ENCODE measurements at regions not wholly inside any gene's neighbourhood (a gene's known extent, or its start where the extent isn't known, plus 50 kb on each side); places are given as distances from the start of the nearest gene placed in this dataset.

DNA sequence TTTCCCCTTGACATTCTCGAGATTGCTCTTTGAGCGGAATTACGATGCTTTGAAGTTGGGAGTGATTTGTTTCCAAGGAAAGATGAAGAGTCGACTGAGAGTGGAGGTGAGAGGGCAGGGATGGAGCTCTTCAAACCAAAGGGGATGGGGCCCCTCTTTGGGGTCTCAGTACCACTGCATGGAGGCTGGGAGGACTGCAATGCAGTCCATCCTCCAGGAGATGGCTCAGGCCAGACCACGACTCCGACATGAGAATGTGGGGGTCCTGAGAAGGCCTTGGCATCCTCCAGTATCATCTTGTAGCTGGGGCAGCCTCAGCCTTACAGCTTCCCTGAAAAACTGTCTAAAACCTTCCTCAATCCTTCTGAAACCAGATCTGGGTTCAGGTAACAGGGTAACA, 51.1 kb upstream of the CDKN2AIPNL start:
- ATAC-seq (no peak), DNase-seq (ENCODE audit: low spot score) (no peak)
- ChIA-PET POLR2A (interaction anchor here (0.7 kb wide), 1 partner anchor 50 kb away, joined by 3 read pairs; no protein-coding TSS in a partner anchor), CTCF (interaction anchor here (0.5 to 1.7 kb wide), 15 partner anchors 35 to 336 kb away, joined by 3 to 12 read pairs (median 4); partner anchors contain the start of genes CDKN2AIPNL, DDX46 and JADE2)
- no peaks in the 10 kb centered on the region for H3K9me3 Mint-ChIP-seq
- no peak for TF ChIP-seq ERG (CRISPR knock-in tag; IDR thresholded peaks at IDR 0.05)
- no peak for TF ChIP-seq RORB (CRISPR knock-in tag; IDR thresholded peaks at IDR 0.05)
- no peak for TF ChIP-seq ESRRA (CRISPR knock-in tag; IDR thresholded peaks at IDR 0.05; ENCODE audit: borderline replicate concordance)
- TF ChIP-seq, protein P1, sequence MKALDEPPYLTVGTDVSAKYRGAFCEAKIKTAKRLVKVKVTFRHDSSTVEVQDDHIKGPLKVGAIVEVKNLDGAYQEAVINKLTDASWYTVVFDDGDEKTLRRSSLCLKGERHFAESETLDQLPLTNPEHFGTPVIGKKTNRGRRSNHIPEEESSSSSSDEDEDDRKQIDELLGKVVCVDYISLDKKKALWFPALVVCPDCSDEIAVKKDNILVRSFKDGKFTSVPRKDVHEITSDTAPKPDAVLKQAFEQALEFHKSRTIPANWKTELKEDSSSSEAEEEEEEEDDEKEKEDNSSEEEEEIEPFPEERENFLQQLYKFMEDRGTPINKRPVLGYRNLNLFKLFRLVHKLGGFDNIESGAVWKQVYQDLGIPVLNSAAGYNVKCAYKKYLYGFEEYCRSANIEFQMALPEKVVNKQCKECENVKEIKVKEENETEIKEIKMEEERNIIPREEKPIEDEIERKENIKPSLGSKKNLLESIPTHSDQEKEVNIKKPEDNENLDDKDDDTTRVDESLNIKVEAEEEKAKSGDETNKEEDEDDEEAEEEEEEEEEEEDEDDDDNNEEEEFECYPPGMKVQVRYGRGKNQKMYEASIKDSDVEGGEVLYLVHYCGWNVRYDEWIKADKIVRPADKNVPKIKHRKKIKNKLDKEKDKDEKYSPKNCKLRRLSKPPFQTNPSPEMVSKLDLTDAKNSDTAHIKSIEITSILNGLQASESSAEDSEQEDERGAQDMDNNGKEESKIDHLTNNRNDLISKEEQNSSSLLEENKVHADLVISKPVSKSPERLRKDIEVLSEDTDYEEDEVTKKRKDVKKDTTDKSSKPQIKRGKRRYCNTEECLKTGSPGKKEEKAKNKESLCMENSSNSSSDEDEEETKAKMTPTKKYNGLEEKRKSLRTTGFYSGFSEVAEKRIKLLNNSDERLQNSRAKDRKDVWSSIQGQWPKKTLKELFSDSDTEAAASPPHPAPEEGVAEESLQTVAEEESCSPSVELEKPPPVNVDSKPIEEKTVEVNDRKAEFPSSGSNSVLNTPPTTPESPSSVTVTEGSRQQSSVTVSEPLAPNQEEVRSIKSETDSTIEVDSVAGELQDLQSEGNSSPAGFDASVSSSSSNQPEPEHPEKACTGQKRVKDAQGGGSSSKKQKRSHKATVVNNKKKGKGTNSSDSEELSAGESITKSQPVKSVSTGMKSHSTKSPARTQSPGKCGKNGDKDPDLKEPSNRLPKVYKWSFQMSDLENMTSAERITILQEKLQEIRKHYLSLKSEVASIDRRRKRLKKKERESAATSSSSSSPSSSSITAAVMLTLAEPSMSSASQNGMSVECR (CRISPR knock-in tag; IDR thresholded peaks at IDR 0.05; ENCODE audit: borderline replicate concordance) = no peak
- no peak for TF ChIP-seq IRF2 (CRISPR knock-in tag; IDR thresholded peaks at IDR 0.05; ENCODE audit: borderline replicate concordance, low read depth)
- no peak for TF ChIP-seq SP1 (CRISPR knock-in tag; conservative IDR thresholded peaks at IDR 0.05)
- no peak for TF ChIP-seq CBFB (CRISPR knock-in tag; IDR thresholded peaks at IDR 0.05; ENCODE audit: low read depth)
- TF ChIP-seq FOXJ3 (CRISPR knock-in tag; IDR thresholded peaks at IDR 0.05; ENCODE audit: borderline replicate concordance) = no peak
- TF ChIP-seq, protein P2, sequence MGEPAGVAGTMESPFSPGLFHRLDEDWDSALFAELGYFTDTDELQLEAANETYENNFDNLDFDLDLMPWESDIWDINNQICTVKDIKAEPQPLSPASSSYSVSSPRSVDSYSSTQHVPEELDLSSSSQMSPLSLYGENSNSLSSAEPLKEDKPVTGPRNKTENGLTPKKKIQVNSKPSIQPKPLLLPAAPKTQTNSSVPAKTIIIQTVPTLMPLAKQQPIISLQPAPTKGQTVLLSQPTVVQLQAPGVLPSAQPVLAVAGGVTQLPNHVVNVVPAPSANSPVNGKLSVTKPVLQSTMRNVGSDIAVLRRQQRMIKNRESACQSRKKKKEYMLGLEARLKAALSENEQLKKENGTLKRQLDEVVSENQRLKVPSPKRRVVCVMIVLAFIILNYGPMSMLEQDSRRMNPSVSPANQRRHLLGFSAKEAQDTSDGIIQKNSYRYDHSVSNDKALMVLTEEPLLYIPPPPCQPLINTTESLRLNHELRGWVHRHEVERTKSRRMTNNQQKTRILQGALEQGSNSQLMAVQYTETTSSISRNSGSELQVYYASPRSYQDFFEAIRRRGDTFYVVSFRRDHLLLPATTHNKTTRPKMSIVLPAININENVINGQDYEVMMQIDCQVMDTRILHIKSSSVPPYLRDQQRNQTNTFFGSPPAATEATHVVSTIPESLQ (CRISPR knock-in tag; IDR thresholded peaks at IDR 0.05) = no peak
- TF ChIP-seq FOXP1 (CRISPR knock-in tag; IDR thresholded peaks at IDR 0.05; ENCODE audit: borderline replicate concordance) = no peak
- TF ChIP-seq ZNF281 (CRISPR knock-in tag; IDR thresholded peaks at IDR 0.05) = no peak
- no peak for TF ChIP-seq ATF1 (CRISPR knock-in tag; IDR thresholded peaks at IDR 0.05)
- no peak for TF ChIP-seq HMGA2 (CRISPR knock-in tag; IDR thresholded peaks at IDR 0.05)
- no peak for TF ChIP-seq NR1H2 (CRISPR knock-in tag; IDR thresholded peaks at IDR 0.05)
- TF ChIP-seq, protein P3, sequence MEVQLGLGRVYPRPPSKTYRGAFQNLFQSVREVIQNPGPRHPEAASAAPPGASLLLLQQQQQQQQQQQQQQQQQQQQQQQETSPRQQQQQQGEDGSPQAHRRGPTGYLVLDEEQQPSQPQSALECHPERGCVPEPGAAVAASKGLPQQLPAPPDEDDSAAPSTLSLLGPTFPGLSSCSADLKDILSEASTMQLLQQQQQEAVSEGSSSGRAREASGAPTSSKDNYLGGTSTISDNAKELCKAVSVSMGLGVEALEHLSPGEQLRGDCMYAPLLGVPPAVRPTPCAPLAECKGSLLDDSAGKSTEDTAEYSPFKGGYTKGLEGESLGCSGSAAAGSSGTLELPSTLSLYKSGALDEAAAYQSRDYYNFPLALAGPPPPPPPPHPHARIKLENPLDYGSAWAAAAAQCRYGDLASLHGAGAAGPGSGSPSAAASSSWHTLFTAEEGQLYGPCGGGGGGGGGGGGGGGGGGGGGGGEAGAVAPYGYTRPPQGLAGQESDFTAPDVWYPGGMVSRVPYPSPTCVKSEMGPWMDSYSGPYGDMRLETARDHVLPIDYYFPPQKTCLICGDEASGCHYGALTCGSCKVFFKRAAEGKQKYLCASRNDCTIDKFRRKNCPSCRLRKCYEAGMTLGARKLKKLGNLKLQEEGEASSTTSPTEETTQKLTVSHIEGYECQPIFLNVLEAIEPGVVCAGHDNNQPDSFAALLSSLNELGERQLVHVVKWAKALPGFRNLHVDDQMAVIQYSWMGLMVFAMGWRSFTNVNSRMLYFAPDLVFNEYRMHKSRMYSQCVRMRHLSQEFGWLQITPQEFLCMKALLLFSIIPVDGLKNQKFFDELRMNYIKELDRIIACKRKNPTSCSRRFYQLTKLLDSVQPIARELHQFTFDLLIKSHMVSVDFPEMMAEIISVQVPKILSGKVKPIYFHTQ (CRISPR knock-in tag; IDR thresholded peaks at IDR 0.05) = no peak
- no peak for TF ChIP-seq ZNF671 (CRISPR knock-in tag; IDR thresholded peaks at IDR 0.05)
- TF ChIP-seq, protein P4, sequence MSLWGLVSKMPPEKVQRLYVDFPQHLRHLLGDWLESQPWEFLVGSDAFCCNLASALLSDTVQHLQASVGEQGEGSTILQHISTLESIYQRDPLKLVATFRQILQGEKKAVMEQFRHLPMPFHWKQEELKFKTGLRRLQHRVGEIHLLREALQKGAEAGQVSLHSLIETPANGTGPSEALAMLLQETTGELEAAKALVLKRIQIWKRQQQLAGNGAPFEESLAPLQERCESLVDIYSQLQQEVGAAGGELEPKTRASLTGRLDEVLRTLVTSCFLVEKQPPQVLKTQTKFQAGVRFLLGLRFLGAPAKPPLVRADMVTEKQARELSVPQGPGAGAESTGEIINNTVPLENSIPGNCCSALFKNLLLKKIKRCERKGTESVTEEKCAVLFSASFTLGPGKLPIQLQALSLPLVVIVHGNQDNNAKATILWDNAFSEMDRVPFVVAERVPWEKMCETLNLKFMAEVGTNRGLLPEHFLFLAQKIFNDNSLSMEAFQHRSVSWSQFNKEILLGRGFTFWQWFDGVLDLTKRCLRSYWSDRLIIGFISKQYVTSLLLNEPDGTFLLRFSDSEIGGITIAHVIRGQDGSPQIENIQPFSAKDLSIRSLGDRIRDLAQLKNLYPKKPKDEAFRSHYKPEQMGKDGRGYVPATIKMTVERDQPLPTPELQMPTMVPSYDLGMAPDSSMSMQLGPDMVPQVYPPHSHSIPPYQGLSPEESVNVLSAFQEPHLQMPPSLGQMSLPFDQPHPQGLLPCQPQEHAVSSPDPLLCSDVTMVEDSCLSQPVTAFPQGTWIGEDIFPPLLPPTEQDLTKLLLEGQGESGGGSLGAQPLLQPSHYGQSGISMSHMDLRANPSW (CRISPR knock-in tag; conservative IDR thresholded peaks at IDR 0.05; ENCODE audit: low read depth) = no peak
- TF ChIP-seq, protein P5, sequence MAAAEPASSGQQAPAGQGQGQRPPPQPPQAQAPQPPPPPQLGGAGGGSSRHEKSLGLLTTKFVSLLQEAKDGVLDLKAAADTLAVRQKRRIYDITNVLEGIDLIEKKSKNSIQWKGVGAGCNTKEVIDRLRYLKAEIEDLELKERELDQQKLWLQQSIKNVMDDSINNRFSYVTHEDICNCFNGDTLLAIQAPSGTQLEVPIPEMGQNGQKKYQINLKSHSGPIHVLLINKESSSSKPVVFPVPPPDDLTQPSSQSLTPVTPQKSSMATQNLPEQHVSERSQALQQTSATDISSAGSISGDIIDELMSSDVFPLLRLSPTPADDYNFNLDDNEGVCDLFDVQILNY (CRISPR knock-in tag; IDR thresholded peaks at IDR 0.05) = no peak
- TF ChIP-seq ZNF219 (CRISPR knock-in tag; IDR thresholded peaks at IDR 0.05; ENCODE audit: borderline replicate concordance) = no peak
- no peak for TF ChIP-seq SMAD3 (CRISPR knock-in tag; IDR thresholded peaks at IDR 0.05; ENCODE audit: borderline replicate concordance)
- H3K27ac Mint-ChIP-seq = peak overlapping the region; percentile 65; the same call in 1 of the 2 replicates
- no peak overlapping the region for H3K4me3 Mint-ChIP-seq
- no peaks in the 10 kb centered on the region for H3K27me3 Mint-ChIP-seq (ENCODE audit: low read depth)
- H3K36me3 Mint-ChIP-seq = no peaks in the 10 kb centered on the region
- peaks cover 17% of the 10 kb centered on the region for H3K4me1 Mint-ChIP-seq
